ENCODE measurements at regions not wholly inside any gene's neighbourhood (a gene's known extent, or its start where the extent isn't known, plus 50 kb on each side); places are given as distances from the start of the nearest gene placed in this dataset.

GRCh38 chr21:17231124-17231523, 281.7 kb upstream of the CXADR start:
- DNase-seq = no peak
- Histone ChIP-seq H3K9me3 (peaks cover 0 to 61% (median 36%) of the 10 kb centered on the region in 8 donors), H3K27ac (no peak overlapping the region), H3K36me3 (no peaks in the 10 kb centered on the region), H3K27me3 (replicated peaks in 1 of 7) (no peaks in the 10 kb centered on the region), H3K4me1 (no peaks in the 10 kb centered on the region), H3K4me3 (no peak overlapping the region)
- 85 to 93% (median 90%) methylated on average over 2 of the region's 2 CpGs for WGBS, 5 donors
- intact Hi-C loops (cut with DNase I; ENCODE audit: low total_unique reads) = no loop called here
- TF ChIP-seq POLR2AphosphoS5 (IDR thresholded peaks at IDR 0.05) (no peak), POLR2A (IDR thresholded peaks at IDR 0.05) (no peak)
- TF ChIP-seq, protein P1, sequence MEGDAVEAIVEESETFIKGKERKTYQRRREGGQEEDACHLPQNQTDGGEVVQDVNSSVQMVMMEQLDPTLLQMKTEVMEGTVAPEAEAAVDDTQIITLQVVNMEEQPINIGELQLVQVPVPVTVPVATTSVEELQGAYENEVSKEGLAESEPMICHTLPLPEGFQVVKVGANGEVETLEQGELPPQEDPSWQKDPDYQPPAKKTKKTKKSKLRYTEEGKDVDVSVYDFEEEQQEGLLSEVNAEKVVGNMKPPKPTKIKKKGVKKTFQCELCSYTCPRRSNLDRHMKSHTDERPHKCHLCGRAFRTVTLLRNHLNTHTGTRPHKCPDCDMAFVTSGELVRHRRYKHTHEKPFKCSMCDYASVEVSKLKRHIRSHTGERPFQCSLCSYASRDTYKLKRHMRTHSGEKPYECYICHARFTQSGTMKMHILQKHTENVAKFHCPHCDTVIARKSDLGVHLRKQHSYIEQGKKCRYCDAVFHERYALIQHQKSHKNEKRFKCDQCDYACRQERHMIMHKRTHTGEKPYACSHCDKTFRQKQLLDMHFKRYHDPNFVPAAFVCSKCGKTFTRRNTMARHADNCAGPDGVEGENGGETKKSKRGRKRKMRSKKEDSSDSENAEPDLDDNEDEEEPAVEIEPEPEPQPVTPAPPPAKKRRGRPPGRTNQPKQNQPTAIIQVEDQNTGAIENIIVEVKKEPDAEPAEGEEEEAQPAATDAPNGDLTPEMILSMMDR (IDR thresholded peaks at IDR 0.05 in 8 of 11, conservative IDR thresholded peaks at IDR 0.05 in 3 of 11) = no peak

- no peak for DNase-seq
- no peaks in the 10 kb centered on the region for H3K4me1 ChIP-seq
- peaks cover 0 to 55% (median 30%) of the 10 kb centered on the region in 8 donors for H3K9me3 ChIP-seq
- TF ChIP-seq POLR2AphosphoS5 (IDR thresholded peaks at IDR 0.05) (no peak), POLR2A (IDR thresholded peaks at IDR 0.05) (no peak)
- TF ChIP-seq, protein P1 (IDR thresholded peaks at IDR 0.05 in 8 of 11, conservative IDR thresholded peaks at IDR 0.05 in 3 of 11) = no peak
- WGBS, 5 donors = 76 to 86% (median 82%) methylated on average over 3 of the region's 3 CpGs
- H3K36me3 ChIP-seq = no peaks in the 10 kb centered on the region
- intact Hi-C loops (cut with DNase I; ENCODE audit: low total_unique reads) = no loop called here
- no peak overlapping the region for H3K4me3 ChIP-seq
- no peaks in the 10 kb centered on the region for H3K27me3 ChIP-seq (replicated peaks in 1 of 7)
- H3K27ac ChIP-seq = no peak overlapping the region
These were observed 281.1 kb upstream of the CXADR start for GRCh38 chr21:17231771-17232170.

GRCh38 chr21:17238468-17238867, 274.4 kb upstream of the CXADR start:
- intact Hi-C loops (cut with DNase I; ENCODE audit: low total_unique reads) = no loop called here
- H3K4me3 ChIP-seq = no peak overlapping the region
- no peaks in the 10 kb centered on the region for H3K36me3 ChIP-seq
- no peak for TF ChIP-seq POLR2AphosphoS5 (IDR thresholded peaks at IDR 0.05)
- TF ChIP-seq, protein P1 (IDR thresholded peaks at IDR 0.05 in 8 of 11, conservative IDR thresholded peaks at IDR 0.05 in 3 of 11) = no peak
- no peaks in the 10 kb centered on the region for H3K27me3 ChIP-seq (replicated peaks in 1 of 7)
- H3K9me3 ChIP-seq = peaks cover 0 to 23% (median 7%) of the 10 kb centered on the region in 8 donors
- no peaks in the 10 kb centered on the region for H3K4me1 ChIP-seq
- DNase-seq = no peak
- H3K27ac ChIP-seq = no peak overlapping the region

DNA sequence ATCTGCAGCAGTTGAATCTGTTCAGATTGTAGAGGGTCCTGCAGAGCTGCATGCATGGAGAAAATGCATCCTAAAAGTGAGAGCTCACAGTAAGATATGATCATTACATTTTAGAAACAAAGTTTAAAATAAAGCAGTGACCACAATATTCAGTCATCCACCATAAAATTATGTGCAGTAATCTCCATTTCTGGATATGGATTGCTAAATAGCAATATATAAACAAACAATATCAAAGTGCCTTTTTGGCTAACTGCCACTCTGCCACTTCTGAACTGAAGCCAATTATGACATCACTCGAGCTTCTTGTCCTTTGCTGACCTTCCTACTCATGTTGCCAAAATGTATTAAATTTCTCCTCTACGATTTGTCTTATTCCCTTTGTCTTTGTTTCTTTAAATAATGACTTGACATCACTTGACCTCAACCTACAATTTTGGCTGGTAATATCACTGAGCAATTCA, 262.0 kb upstream of the CXADR start:
- WGBS, 5 donors = 27 to 56% (median 53%) methylated on average over 2 of the region's 2 CpGs
- Histone ChIP-seq H3K27ac (no peak overlapping the region), H3K4me3 (no peak overlapping the region), H3K9me3 (peaks cover 0 to 19% (median 7%) of the 10 kb centered on the region in 8 donors), H3K4me1 (no peaks in the 10 kb centered on the region), H3K27me3 (replicated peaks in 1 of 7) (no peaks in the 10 kb centered on the region), H3K36me3 (no peaks in the 10 kb centered on the region)
- TF ChIP-seq POLR2A (IDR thresholded peaks at IDR 0.05) (no peak), POLR2AphosphoS5 (IDR thresholded peaks at IDR 0.05) (no peak)
- TF ChIP-seq, protein P1 (IDR thresholded peaks at IDR 0.05 in 8 of 11, conservative IDR thresholded peaks at IDR 0.05 in 3 of 11) = no peak
- intact Hi-C loops (cut with DNase I; ENCODE audit: low total_unique reads) = no loop called here
- DNase-seq = no peak

Measured in spleen (tissue), 11 donors.